ENCODE measurements at regions not wholly inside any gene's neighbourhood (a gene's known extent, or its start where the extent isn't known, plus 50 kb on each side); places are given as distances from the start of the nearest gene placed in this dataset.

DNA sequence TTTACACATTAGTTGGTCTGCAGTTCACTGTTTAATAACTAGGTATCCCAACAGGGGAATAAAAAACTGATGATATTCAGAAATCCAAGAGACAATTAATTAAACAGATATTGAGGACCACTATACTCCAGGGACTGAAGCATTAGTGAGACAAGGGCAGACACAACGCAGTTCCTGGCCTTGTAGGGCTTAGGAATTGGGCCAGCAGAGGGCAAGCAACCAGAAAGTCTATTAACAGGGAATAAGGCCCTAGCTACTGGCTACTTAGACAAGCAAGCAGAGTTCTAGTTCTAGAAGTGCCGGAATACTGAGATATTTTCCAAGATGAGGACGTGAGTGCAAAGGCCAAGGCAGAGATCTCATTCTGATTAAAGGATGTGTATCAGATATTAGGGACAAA, 58.6 kb upstream of the ADGRA3 start:
- DNase-seq = no peak
- Histone ChIP-seq H3K9ac (ENCODE audit: low read length) (no peak overlapping the region), H3K27ac (ENCODE audit: low read length in 2 of 2) (no peak overlapping the region), H3K4me1 (ENCODE audit: control insufficient read depth in 2 of 2, insufficient read depth in 2 of 2, low read length in 2 of 2) (no peaks in the 10 kb centered on the region), H3K9me3 (ENCODE audit: control extremely low read depth in 1 of 3, control insufficient read depth in 2 of 3, insufficient read depth in 1 of 3, low read length in 2 of 3) (peaks cover 0 to 14% (median 12%) of the 10 kb centered on the region in 3 donors), H3K79me2 (ENCODE audit: control insufficient read depth, insufficient read depth, low read length) (no peaks in the 10 kb centered on the region), H3K27me3 (replicated peaks in 1 of 4; ENCODE audit: control extremely low read depth in 1 of 4, control insufficient read depth in 3 of 4, insufficient read depth in 4 of 4, low read length in 3 of 4) (no peaks in the 10 kb centered on the region), H4K20me1 (ENCODE audit: control insufficient read depth, insufficient read depth, low read length, poor library complexity, severe bottlenecking) (no peaks in the 10 kb centered on the region), H2AFZ (ENCODE audit: insufficient read depth, low read depth, low read length, poor library complexity, severe bottlenecking) (no peak overlapping the region), H3K36me3 (replicated peaks in 1 of 2; ENCODE audit: control extremely low read depth in 1 of 2, control insufficient read depth in 1 of 2, extremely low read depth in 1 of 2, insufficient read depth in 2 of 2, low read length in 1 of 2) (no peaks in the 10 kb centered on the region), H3K4me3 (ENCODE audit: control extremely low read depth in 1 of 5, extremely low read depth in 1 of 5, insufficient read depth in 1 of 5, low read depth in 2 of 5, low read length in 4 of 5) (no peak overlapping the region), H3K4me2 (replicated peaks; ENCODE audit: low read depth, low read length, poor library complexity, severe bottlenecking) (no peak overlapping the region)
- ATAC-seq (ENCODE audit: low read depth) = no peak
- POLR2A ChIA-PET = no interaction called here
- Mint-ChIP-seq H3K4me3 (no peak overlapping the region), H3K4me1 (no peaks in the 10 kb centered on the region), H3K9me3 (ENCODE audit: insufficient read depth) (peaks cover 4% of the 10 kb centered on the region), H3K27ac (no peak overlapping the region), H3K27me3 (no peaks in the 10 kb centered on the region)
- TF ChIP-seq, protein P1, sequence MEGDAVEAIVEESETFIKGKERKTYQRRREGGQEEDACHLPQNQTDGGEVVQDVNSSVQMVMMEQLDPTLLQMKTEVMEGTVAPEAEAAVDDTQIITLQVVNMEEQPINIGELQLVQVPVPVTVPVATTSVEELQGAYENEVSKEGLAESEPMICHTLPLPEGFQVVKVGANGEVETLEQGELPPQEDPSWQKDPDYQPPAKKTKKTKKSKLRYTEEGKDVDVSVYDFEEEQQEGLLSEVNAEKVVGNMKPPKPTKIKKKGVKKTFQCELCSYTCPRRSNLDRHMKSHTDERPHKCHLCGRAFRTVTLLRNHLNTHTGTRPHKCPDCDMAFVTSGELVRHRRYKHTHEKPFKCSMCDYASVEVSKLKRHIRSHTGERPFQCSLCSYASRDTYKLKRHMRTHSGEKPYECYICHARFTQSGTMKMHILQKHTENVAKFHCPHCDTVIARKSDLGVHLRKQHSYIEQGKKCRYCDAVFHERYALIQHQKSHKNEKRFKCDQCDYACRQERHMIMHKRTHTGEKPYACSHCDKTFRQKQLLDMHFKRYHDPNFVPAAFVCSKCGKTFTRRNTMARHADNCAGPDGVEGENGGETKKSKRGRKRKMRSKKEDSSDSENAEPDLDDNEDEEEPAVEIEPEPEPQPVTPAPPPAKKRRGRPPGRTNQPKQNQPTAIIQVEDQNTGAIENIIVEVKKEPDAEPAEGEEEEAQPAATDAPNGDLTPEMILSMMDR (IDR thresholded peaks at IDR 0.05) = no peak
- TF ChIP-seq EZH2 (IDR thresholded peaks at IDR 0.05; ENCODE audit: borderline replicate concordance, insufficient read depth, low read depth, low read length, poor library complexity, severe bottlenecking) = no peak
- CTCF ChIA-PET = no interaction called here
- WGBS (ENCODE audit: insufficient coverage) = 75% methylated on average over 3 of the region's 3 CpGs
- intact Hi-C loops (cut with micrococcal nuclease) = no loop called here

DNA sequence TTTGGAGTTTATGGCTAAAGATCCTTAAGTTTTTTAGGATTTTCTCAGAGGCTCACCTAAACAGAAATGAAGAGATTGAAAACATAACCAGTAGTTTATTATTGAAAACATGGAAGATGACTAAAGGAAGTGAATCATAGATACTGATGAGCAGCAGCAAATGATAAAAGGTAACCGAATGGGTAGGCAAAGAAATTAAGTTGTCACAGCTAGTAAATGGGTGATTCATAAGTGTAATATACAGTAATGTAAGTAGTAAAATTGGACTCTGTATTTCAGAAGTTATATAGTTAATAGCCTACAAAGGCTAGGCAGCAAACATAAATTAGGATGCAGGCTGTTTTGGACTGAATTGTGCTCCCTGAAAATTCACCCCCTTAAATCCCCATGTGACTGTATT, 59.0 kb upstream of the ADGRA3 start:
- H3K79me2 ChIP-seq (ENCODE audit: control insufficient read depth, insufficient read depth, low read length) = no peaks in the 10 kb centered on the region
- POLR2A ChIA-PET = no interaction called here
- WGBS (ENCODE audit: insufficient coverage) = no CpG with 5 or more reads among the region's 1 CpG

More for the DNA sequence above, 59.0 kb upstream of the ADGRA3 start:
- Mint-ChIP-seq H3K4me3 (no peak overlapping the region), H3K27me3 (no peaks in the 10 kb centered on the region), H3K4me1 (no peaks in the 10 kb centered on the region), H3K27ac (no peak overlapping the region), H3K9me3 (ENCODE audit: insufficient read depth) (peaks cover 4% of the 10 kb centered on the region)
- Histone ChIP-seq H4K20me1 (ENCODE audit: control insufficient read depth, insufficient read depth, low read length, poor library complexity, severe bottlenecking) (no peaks in the 10 kb centered on the region), H3K9me3 (ENCODE audit: control extremely low read depth in 1 of 3, control insufficient read depth in 2 of 3, insufficient read depth in 1 of 3, low read length in 2 of 3) (peaks cover 0 to 14% (median 7%) of the 10 kb centered on the region in 3 donors), H3K27ac (ENCODE audit: low read length in 2 of 2) (no peak overlapping the region), H3K36me3 (replicated peaks in 1 of 2; ENCODE audit: control extremely low read depth in 1 of 2, control insufficient read depth in 1 of 2, extremely low read depth in 1 of 2, insufficient read depth in 2 of 2, low read length in 1 of 2) (no peaks in the 10 kb centered on the region), H3K4me1 (ENCODE audit: control insufficient read depth in 2 of 2, insufficient read depth in 2 of 2, low read length in 2 of 2) (no peaks in the 10 kb centered on the region), H3K9ac (ENCODE audit: low read length) (no peak overlapping the region), H2AFZ (ENCODE audit: insufficient read depth, low read depth, low read length, poor library complexity, severe bottlenecking) (no peak overlapping the region), H3K27me3 (replicated peaks in 1 of 4; ENCODE audit: control extremely low read depth in 1 of 4, control insufficient read depth in 3 of 4, insufficient read depth in 4 of 4, low read length in 3 of 4) (no peaks in the 10 kb centered on the region), H3K4me3 (ENCODE audit: control extremely low read depth in 1 of 5, extremely low read depth in 1 of 5, insufficient read depth in 1 of 5, low read depth in 2 of 5, low read length in 4 of 5) (no peak overlapping the region), H3K4me2 (replicated peaks; ENCODE audit: low read depth, low read length, poor library complexity, severe bottlenecking) (no peak overlapping the region)
- no peak for TF ChIP-seq EZH2 (IDR thresholded peaks at IDR 0.05; ENCODE audit: borderline replicate concordance, insufficient read depth, low read depth, low read length, poor library complexity, severe bottlenecking)
- TF ChIP-seq, protein P1 (IDR thresholded peaks at IDR 0.05) = no peak
- CTCF ChIA-PET = no interaction called here
- DNase-seq (no peak), ATAC-seq (ENCODE audit: low read depth) (no peak)
- intact Hi-C loops (cut with micrococcal nuclease) = no loop called here
